Kidney (tissue), 13 donors: ENCODE measurements at regions not wholly inside any gene's neighbourhood (a gene's known extent, or its start where the extent isn't known, plus 50 kb on each side); places are given as distances from the start of the nearest gene placed in this dataset.
A peak's percentile ranks its signal among the peaks of the same experiment; 100 is the strongest.

Source experiments
- DNase-seq, 5 donors: peaks; one replicate each; pipeline ENCODE4 v3.0.0-alpha.2; 2013 to 2020
- FAIRE-seq: peaks from 2 replicates; lab custom pipeline; 2012; peaks lifted over from hg19 to GRCh38; lab: Jason Lieb, UNC
- H3K27ac ChIP-seq, 2 donors: one replicate each; pipeline ENCODE4 v1.7.0; 2013; ENCODE audit warnings: low read depth in 2 of 2, low read length in 2 of 2, inconsistent platforms in 1 of 2
- H3K27me3 ChIP-seq: one replicate; pipeline ENCODE4 v1.7.1; 2013; ENCODE audit warnings: low read length, inconsistent platforms; ENCODE audit not compliant: control insufficient read depth, insufficient read depth
- H3K36me3 ChIP-seq, 3 donors: one replicate each; pipeline versions ENCODE4 v1.7.0 to v1.7.1; 2013; ENCODE audit warnings: low read length in 3 of 3, control low read depth in 1 of 3, inconsistent platforms in 1 of 3; ENCODE audit not compliant: insufficient read depth in 3 of 3, control insufficient read depth in 2 of 3
- H3K4me1 ChIP-seq, 3 donors: one replicate each; pipeline versions ENCODE4 v1.7.0 to v1.7.1; 2013; ENCODE audit warnings: low read length in 3 of 3, inconsistent platforms in 1 of 3, low read depth in 1 of 3; ENCODE audit not compliant: control insufficient read depth in 2 of 3, insufficient read depth in 2 of 3
- H3K4me3 ChIP-seq, 3 donors: one replicate each; pipeline versions ENCODE4 v1.7.0 to v1.8.1; 2013; ENCODE audit warnings: low read length in 3 of 3, control low read depth in 1 of 3, inconsistent platforms in 1 of 3
- H3K9ac ChIP-seq, 3 donors: one replicate each; pipeline versions ENCODE4 v1.7.0 to v1.7.1; 2013; ENCODE audit warnings: low read length in 3 of 3, control low read depth in 1 of 3, inconsistent platforms in 1 of 3
- H3K9me3 ChIP-seq, 3 donors: one replicate each; pipeline versions ENCODE4 v1.7.0 to v1.7.1; 2013; ENCODE audit warnings: low read length in 3 of 3, control low read depth in 1 of 3, inconsistent platforms in 1 of 3; ENCODE audit not compliant: control insufficient read depth in 2 of 3, insufficient read depth in 1 of 3
- CTCF ChIP-seq: IDR thresholded peaks from 3 replicates; pipeline ENCODE4 v1.5.1; 2012; ENCODE audit warnings: mild to moderate bottlenecking, moderate library complexity, borderline replicate concordance; ENCODE audit not compliant: insufficient read depth; ENCODE audit errors: extremely low read depth
- intact Hi-C: fragments of 100-400 bp; cut with DNase I; formaldehyde crosslinking; loops from one replicate; pipeline ENCODE4 v1.11.1; 2022
- donor health status: control.
- donor health status: control.
- donor health status: control.
- donor health status: control.
- donor health status: control.
- donor health status: DM: yes; HTN: yes; CAD: no.
- donor health status: Normal renal cell carcinoma (clear cell type).

DNA sequence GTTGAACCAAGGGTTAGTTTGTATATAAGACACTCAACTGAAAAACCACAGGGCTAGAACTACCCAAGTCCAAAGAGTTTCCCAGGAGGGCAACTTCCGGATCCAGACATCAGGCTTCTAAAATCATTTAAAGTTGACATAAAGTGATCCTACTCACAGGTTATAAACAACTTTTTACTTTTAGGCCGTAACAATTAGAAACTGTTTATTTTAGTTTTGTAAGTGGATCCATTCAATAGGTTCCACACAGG lies 454.6 kb downstream of the MEIS1 start:
- H3K27me3 ChIP-seq: no peaks in the 10 kb centered on the region
- no peak overlapping the region for H3K4me3 ChIP-seq
- intact Hi-C loops: no loop called here
- H3K36me3 ChIP-seq: no peaks in the 10 kb centered on the region
- no peak overlapping the region for H3K27ac ChIP-seq
- FAIRE-seq (no peak), DNase-seq (no peak)
- no peak overlapping the region for H3K9ac ChIP-seq
- no peaks in the 10 kb centered on the region for H3K9me3 ChIP-seq
- no peaks in the 10 kb centered on the region for H3K4me1 ChIP-seq
- TF ChIP-seq CTCF: no peak

GRCh38 chr2:66890166-66890742 lies 455.3 kb downstream of the MEIS1 start:
- H3K9ac ChIP-seq: no peak overlapping the region
- intact Hi-C loops: no loop called here
- FAIRE-seq: no peak
- no peaks in the 10 kb centered on the region for H3K9me3 ChIP-seq
- H3K4me1 ChIP-seq: no peaks in the 10 kb centered on the region
- H3K27me3 ChIP-seq: no peaks in the 10 kb centered on the region
- H3K4me3 ChIP-seq: no peak overlapping the region
- no peaks in the 10 kb centered on the region for H3K36me3 ChIP-seq
- DNase-seq: no peak
- H3K27ac ChIP-seq: no peak overlapping the region
- TF ChIP-seq CTCF: no peak

GRCh38 chr2:66895206-66895605 lies 460.3 kb downstream of the MEIS1 start:
- TF ChIP-seq CTCF: no peak
- FAIRE-seq (no peak), DNase-seq (no peak)
- Histone ChIP-seq H3K27ac (no peak overlapping the region), H3K4me3 (no peak overlapping the region), H3K4me1 (no peaks in the 10 kb centered on the region), H3K27me3 (no peaks in the 10 kb centered on the region), H3K36me3 (no peaks in the 10 kb centered on the region), H3K9ac (no peak overlapping the region), H3K9me3 (no peaks in the 10 kb centered on the region)
- intact Hi-C loops: no loop called here

DNA sequence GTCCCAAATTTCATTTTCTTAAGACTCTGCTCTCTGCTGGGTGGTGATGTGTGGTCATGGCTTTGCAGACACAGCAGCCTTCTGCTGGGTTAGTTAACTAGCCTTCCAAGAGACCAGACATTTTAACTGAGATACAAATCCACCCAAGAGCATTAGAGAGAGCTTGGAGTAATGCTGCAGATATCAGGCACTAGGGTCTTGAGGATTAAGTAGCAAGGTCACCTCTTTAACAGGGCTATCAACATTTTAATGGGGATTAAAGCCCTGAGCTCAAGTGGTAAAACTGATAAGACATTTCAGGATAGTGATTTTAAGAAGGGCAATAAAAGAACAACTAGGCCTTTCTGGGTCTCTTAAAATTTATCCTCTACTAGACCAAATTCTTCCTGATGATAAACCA lies 461.2 kb downstream of the MEIS1 start:
- no peak overlapping the region for H3K27ac ChIP-seq
- FAIRE-seq (no peak), DNase-seq (peak in 1 of 5 donors; percentile 34)
- H3K4me3 ChIP-seq: no peak overlapping the region
- no peaks in the 10 kb centered on the region for H3K4me1 ChIP-seq
- intact Hi-C loops: no loop called here
- no peak overlapping the region for H3K9ac ChIP-seq
- H3K9me3 ChIP-seq: no peaks in the 10 kb centered on the region
- TF ChIP-seq CTCF: no peak
- no peaks in the 10 kb centered on the region for H3K27me3 ChIP-seq
- H3K36me3 ChIP-seq: no peaks in the 10 kb centered on the region
